Lower leg skin (tissue), 4 donors: ENCODE measurements at regions not wholly inside any gene's neighbourhood (a gene's known extent, or its start where the extent isn't known, plus 50 kb on each side); places are given as distances from the start of the nearest gene placed in this dataset.

Experiments used
- DNase-seq, 2 donors: peaks; one replicate each; pipeline ENCODE4 v3.0.0-alpha.2; 2019; ENCODE audit warnings: low spot score in 2 of 2
- H3K4me3 ChIP-seq: fragments of 200-600 bp; sonication (generic); 2 replicates; pipeline ENCODE4 v1.5.1; 2017; ENCODE audit warnings: mild to moderate bottlenecking, low read depth; ENCODE audit not compliant: poor library complexity, severe bottlenecking
- CTCF ChIP-seq, 3 donors: fragments of 450-650 bp; IDR thresholded peaks; one replicate each; pipeline ENCODE4 v1.5.1; 2016; ENCODE audit warnings: antibody characterized with exemption in 3 of 3, mild to moderate bottlenecking in 3 of 3, moderate library complexity in 2 of 3
- POLR2A ChIP-seq, 2 donors: fragments of 450-650 bp; IDR thresholded peaks; one replicate each; pipeline ENCODE4 v1.6.1; 2016 to 2017; ENCODE audit warnings: antibody characterized with exemption in 2 of 2, mild to moderate bottlenecking in 1 of 2, moderate library complexity in 1 of 2
- WGBS, 2 donors: methylation state at CpG; one replicate each; pipeline ENCODE4 v1.1.5; 2018; 5-methylcytosine and 5-hydroxymethylcytosine counted together
- intact Hi-C: fragments of 100-400 bp; cut with DNase I; formaldehyde crosslinking; loops from one replicate; pipeline ENCODE4 v1.15.0; 2023; ENCODE audit warnings: low total_unique reads

- WGBS, 2 donors = 52 to 63% methylated on average over 2 of the region's 2 CpGs
- intact Hi-C loops = no loop called here
Measured at GRCh38 chr10:52409195-52409594, 95.1 kb downstream of the DKK1 start.

GRCh38 chr10:52409928-52410327, 95.8 kb downstream of the DKK1 start:
- intact Hi-C loops = no loop called here
- H3K4me3 ChIP-seq = no peak overlapping the region
- DNase-seq = no peak
- TF ChIP-seq POLR2A (IDR thresholded peaks at IDR 0.05) (no peak), CTCF (IDR thresholded peaks at IDR 0.05) (no peak)
- WGBS, 2 donors = 75 to 87% methylated on average over 2 of the region's 2 CpGs

More at GRCh38 chr10:52409195-52409594, 95.1 kb downstream of the DKK1 start:
- DNase-seq = no peak
- H3K4me3 ChIP-seq = no peak overlapping the region
- TF ChIP-seq POLR2A (IDR thresholded peaks at IDR 0.05) (no peak), CTCF (IDR thresholded peaks at IDR 0.05) (no peak)

GRCh38 chr10:52410916-52411315, 96.8 kb downstream of the DKK1 start:
- TF ChIP-seq POLR2A (IDR thresholded peaks at IDR 0.05) (no peak), CTCF (IDR thresholded peaks at IDR 0.05) (no peak)
- DNase-seq = no peak
- intact Hi-C loops = no loop called here
- 82 to 86% methylated on average over 21 of the region's 21 CpGs for WGBS, 2 donors
- no peak overlapping the region for H3K4me3 ChIP-seq

GRCh38 chr10:52419281-52419680, 105.2 kb downstream of the DKK1 start:
- no peak overlapping the region for H3K4me3 ChIP-seq
- intact Hi-C loops = no loop called here
- TF ChIP-seq POLR2A (IDR thresholded peaks at IDR 0.05) (no peak), CTCF (IDR thresholded peaks at IDR 0.05) (no peak)
- no peak for DNase-seq

GRCh38 chr10:52420656-52421055, 106.6 kb downstream of the DKK1 start:
- no peak for DNase-seq
- 87 to 90% methylated on average over 4 of the region's 4 CpGs for WGBS, 2 donors
- intact Hi-C loops = no loop called here
- TF ChIP-seq POLR2A (IDR thresholded peaks at IDR 0.05) (no peak), CTCF (IDR thresholded peaks at IDR 0.05) (no peak)
- H3K4me3 ChIP-seq = no peak overlapping the region

- DNase-seq = no peak
- H3K4me3 ChIP-seq = no peak overlapping the region
- 87 to 88% methylated on average over 4 of the region's 4 CpGs for WGBS, 2 donors
- intact Hi-C loops = no loop called here
- no peak for TF ChIP-seq POLR2A (IDR thresholded peaks at IDR 0.05)
- no peak for TF ChIP-seq CTCF (IDR thresholded peaks at IDR 0.05)
Measured at GRCh38 chr10:52423369-52423768, 109.3 kb downstream of the DKK1 start.
